AG04449 (cell line): ENCODE measurements at regions not wholly inside any gene's neighbourhood (a gene's known extent, or its start where the extent isn't known, plus 50 kb on each side); places are given as distances from the start of the nearest gene placed in this dataset.

Experiments used
- CTCF ChIA-PET: fragments of 350-600 bp; formaldehyde crosslinking; extraction: SDS; loops from one replicate; lab custom pipeline; 2021; ENCODE audit warnings: antibody characterized with exemption; lab: Yijun Ruan, JAX
- POLR2A ChIA-PET: fragments of 400-600, 350-600 bp; formaldehyde crosslinking; extraction: SDS; loops from one replicate; lab custom pipeline; 2020; ENCODE audit warnings: antibody characterized with exemption, inconsistent platforms; lab: Yijun Ruan, JAX
- DNase-seq: peaks from one replicate; pipeline ENCODE4 v3.0.0-alpha.2; 2010; ENCODE audit warnings: low read depth, low spot score
- H3K4me3 ChIP-seq: 2 replicates; pipeline ENCODE4 v1.5.1; 2011; ENCODE audit warnings: low read depth, mild to moderate bottlenecking, control low read depth, low read length
- TF ChIP-seq, protein P1 (sequence below): IDR thresholded peaks from one replicate; pipeline ENCODE4 v1.5.1; 2011; ENCODE audit warnings: mild to moderate bottlenecking, moderate library complexity, low read length, control low read depth, inconsistent platforms; ENCODE audit not compliant: insufficient read depth; ENCODE audit errors: missing control alignments

- H3K4me3 ChIP-seq: no peak overlapping the region
- POLR2A ChIA-PET: no interaction called here
- TF ChIP-seq, protein P1, sequence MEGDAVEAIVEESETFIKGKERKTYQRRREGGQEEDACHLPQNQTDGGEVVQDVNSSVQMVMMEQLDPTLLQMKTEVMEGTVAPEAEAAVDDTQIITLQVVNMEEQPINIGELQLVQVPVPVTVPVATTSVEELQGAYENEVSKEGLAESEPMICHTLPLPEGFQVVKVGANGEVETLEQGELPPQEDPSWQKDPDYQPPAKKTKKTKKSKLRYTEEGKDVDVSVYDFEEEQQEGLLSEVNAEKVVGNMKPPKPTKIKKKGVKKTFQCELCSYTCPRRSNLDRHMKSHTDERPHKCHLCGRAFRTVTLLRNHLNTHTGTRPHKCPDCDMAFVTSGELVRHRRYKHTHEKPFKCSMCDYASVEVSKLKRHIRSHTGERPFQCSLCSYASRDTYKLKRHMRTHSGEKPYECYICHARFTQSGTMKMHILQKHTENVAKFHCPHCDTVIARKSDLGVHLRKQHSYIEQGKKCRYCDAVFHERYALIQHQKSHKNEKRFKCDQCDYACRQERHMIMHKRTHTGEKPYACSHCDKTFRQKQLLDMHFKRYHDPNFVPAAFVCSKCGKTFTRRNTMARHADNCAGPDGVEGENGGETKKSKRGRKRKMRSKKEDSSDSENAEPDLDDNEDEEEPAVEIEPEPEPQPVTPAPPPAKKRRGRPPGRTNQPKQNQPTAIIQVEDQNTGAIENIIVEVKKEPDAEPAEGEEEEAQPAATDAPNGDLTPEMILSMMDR: no peak
- no peak for DNase-seq
- CTCF ChIA-PET: no interaction called here
Measured at GRCh38 chr20:57053793-57054552, 212.5 kb downstream of the BMP7 start.

DNA sequence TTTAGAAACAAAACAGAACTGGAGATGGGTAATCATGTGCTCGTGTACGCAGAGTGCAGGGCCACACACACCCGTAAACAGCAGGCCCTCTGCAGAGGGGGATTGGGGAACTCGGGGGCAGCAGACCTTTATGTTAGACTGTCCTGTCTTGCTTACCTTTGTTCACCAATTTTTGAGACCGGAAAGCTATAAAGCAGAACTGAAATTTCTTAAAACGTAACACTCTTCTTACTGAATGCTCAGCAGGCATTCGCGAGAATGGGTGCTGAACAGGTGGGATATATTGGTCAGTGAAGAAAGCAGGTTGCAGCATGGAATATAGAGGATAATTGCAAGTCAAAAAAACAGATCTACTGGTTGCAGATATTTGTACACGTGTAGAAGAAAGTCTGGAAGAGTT lies 211.1 kb downstream of the BMP7 start:
- no peak overlapping the region for H3K4me3 ChIP-seq
- CTCF ChIA-PET: no interaction called here
- POLR2A ChIA-PET: no interaction called here
- DNase-seq: no peak
- TF ChIP-seq, protein P1: no peak

DNA sequence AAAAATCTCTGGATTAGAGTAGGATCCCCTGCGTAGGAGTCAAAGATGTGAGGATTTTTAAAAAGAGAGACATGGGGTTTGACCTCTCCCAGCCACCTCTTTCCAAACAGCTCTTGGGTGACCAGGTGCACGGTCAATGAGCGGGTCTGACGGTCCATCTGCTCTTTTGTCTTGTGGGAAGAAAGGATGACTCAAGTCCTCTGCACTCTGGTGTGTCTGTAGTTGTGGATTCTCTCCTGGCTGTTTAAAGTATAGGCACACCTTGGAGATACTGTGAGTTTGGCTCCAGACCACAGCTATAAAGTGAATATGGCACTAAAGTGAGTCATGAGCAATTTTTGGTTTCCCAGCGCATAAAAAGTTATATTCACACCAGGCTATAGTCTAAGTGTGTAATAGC lies 209.8 kb downstream of the BMP7 start:
- H3K4me3 ChIP-seq: no peak overlapping the region
- DNase-seq: no peak
- ChIA-PET POLR2A (no interaction called here), CTCF (no interaction called here)
- TF ChIP-seq, protein P1: no peak

DNA sequence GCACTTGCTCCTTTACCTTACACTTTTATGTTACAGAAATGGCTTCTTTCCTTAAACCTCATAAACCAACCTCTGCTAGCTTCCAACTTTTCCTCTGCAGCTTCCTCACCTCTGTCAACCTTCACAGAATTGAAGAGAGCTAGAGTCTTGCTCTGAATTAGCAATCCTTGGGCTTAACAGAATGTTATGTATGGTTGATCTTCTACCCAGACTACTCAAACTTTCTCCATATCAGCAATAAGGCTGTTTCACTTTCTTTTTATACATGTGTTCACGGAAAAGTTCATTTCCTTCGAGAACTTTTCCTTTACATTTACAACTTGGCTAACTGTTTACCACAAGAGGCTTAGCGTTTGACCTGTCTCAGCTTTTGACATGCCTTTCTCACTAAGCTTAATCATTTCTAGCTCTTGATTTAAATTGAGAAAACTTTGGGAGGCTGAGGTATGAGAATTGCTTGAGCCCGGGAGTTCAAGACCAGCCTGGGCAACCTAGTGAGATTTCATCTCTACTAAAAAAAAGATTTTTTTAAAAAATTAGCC lies 207.3 kb downstream of the BMP7 start:
- DNase-seq: no peak
- TF ChIP-seq, protein P1: no peak
- CTCF ChIA-PET: interaction anchor here (0.7 to 1.1 kb wide), 4 partner anchors 12 to 509 kb away, joined by 3 to 4 read pairs (median 3); no protein-coding TSS in a partner anchor

GRCh38 chr20:57060407-57061050 lies 205.9 kb downstream of the BMP7 start:
- TF ChIP-seq, protein P1: no peak
- ChIA-PET CTCF (interaction anchor here (1.1 to 3.8 kb wide), 9 partner anchors 9 to 513 kb away, joined by 3 to 22 read pairs (median 6); partner anchors contain the start of gene TFAP2C), POLR2A (no interaction called here)
- no peak overlapping the region for H3K4me3 ChIP-seq
- no peak for DNase-seq

More for the DNA sequence above, 207.3 kb downstream of the BMP7 start:
- POLR2A ChIA-PET: no interaction called here
- H3K4me3 ChIP-seq: no peak overlapping the region
